Activated naive CD8-positive, alpha-beta T cell treated with anti-CD3 and anti-CD28 coated beads, Interleukin-2, amount 10 ng/mL, durations not matched to agents 7 days and 5 days (primary cell): ENCODE measurements at regions not wholly inside any gene's neighbourhood (a gene's known extent, or its start where the extent isn't known, plus 50 kb on each side); places are given as distances from the start of the nearest gene placed in this dataset.
"Not testable (repeated sequence)": the region's sequence is repeated elsewhere in the genome, so short reads cannot be mapped to it uniquely, and the experiment has no call there.

Source experiments
- ATAC-seq: fragments of 150-1000 bp; cut with Tn5 transposase; one replicate; pipeline ENCODE4 v1.10.0; 2021; ENCODE audit warnings: low read depth, moderate library complexity
- POLR2A ChIA-PET: fragments of 350-600 bp; sonication (Branson Sonifier 250); formaldehyde crosslinking; loops from one replicate; lab custom pipeline; 2021; ENCODE audit warnings: antibody characterized with exemption; lab: Charles Lee
- DNase-seq: peaks from one replicate; pipeline ENCODE4 v3.0.0; 2021
- H3K27ac Mint-ChIP-seq: one replicate; pipeline ENCODE4 v1.8.0; 2022; ENCODE audit warnings: mild to moderate bottlenecking, mixed read lengths
- H3K27me3 Mint-ChIP-seq: one replicate; pipeline ENCODE4 v1.8.0; 2022; ENCODE audit warnings: mild to moderate bottlenecking, moderate library complexity, mixed read lengths
- H3K36me3 Mint-ChIP-seq: one replicate; pipeline ENCODE4 v1.8.0; 2021; ENCODE audit warnings: mild to moderate bottlenecking, mixed read lengths
- H3K4me1 Mint-ChIP-seq: one replicate; pipeline ENCODE4 v1.8.0; 2021; ENCODE audit warnings: mixed read lengths
- H3K4me3 Mint-ChIP-seq: one replicate; pipeline ENCODE4 v1.8.0; 2022; ENCODE audit warnings: mild to moderate bottlenecking, moderate library complexity, mixed read lengths
- H3K9me3 Mint-ChIP-seq: one replicate; pipeline ENCODE4 v1.8.0; 2021; ENCODE audit warnings: mixed read lengths

GRCh38 chr1:101389547-101389929 is 152.7 kb downstream of the S1PR1 start:
- Mint-ChIP-seq H3K4me3 (no peak overlapping the region), H3K36me3 (peaks cover 3% of the 10 kb centered on the region), H3K27me3 (peaks cover 2% of the 10 kb centered on the region), H3K27ac (peak overlapping the region; percentile 8), H3K4me1 (peaks cover 9% of the 10 kb centered on the region), H3K9me3 (peaks cover 4% of the 10 kb centered on the region)
- POLR2A ChIA-PET = interaction anchor here (0.6 kb wide), 1 partner anchor 65 kb away, joined by 3 read pairs; no protein-coding TSS in a partner anchor
- ATAC-seq (peak; percentile 12), DNase-seq (no peak)

GRCh38 chr1:101392552-101392951 is 155.7 kb downstream of the S1PR1 start:
- Mint-ChIP-seq H3K4me1 (peaks cover 9% of the 10 kb centered on the region), H3K27me3 (peaks cover 7% of the 10 kb centered on the region), H3K27ac (no peak overlapping the region), H3K4me3 (no peak overlapping the region), H3K9me3 (no peaks in the 10 kb centered on the region), H3K36me3 (no peaks in the 10 kb centered on the region)
- ATAC-seq (no peak), DNase-seq (no peak)
- POLR2A ChIA-PET = no interaction called here

DNA sequence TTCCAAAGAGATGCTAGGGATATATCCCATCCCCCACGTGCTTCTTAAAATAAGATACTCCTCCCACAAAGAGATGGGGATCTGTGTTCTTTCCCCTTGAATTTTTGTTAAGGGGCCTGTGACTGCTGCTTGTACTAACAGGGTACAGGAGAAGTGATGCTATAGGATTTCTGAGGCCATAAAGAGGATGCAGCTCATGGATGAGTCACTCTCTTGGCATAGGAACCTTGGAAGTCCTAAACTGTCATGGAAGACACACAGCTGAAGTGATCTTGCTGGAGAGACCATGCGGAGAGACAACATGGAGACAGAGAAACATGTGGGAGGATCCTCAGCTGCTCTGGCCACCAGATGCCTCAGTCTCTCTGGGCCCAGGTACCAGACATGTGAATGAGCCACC is 157.2 kb downstream of the S1PR1 start:
- H3K27me3 Mint-ChIP-seq = peaks cover 7% of the 10 kb centered on the region
- H3K4me1 Mint-ChIP-seq = peaks cover 5% of the 10 kb centered on the region
- POLR2A ChIA-PET = no interaction called here
- no peaks in the 10 kb centered on the region for H3K36me3 Mint-ChIP-seq
- DNase-seq (no peak), ATAC-seq (no peak)
- H3K9me3 Mint-ChIP-seq = no peaks in the 10 kb centered on the region
- no peak overlapping the region for H3K27ac Mint-ChIP-seq
- no peak overlapping the region for H3K4me3 Mint-ChIP-seq

GRCh38 chr1:101399222-101399621 is 162.4 kb downstream of the S1PR1 start:
- ATAC-seq = no peak
- no peaks in the 10 kb centered on the region for H3K4me1 Mint-ChIP-seq
- POLR2A ChIA-PET = no interaction called here

GRCh38 chr1:101406271-101406670 is 169.5 kb downstream of the S1PR1 start:
- no peak overlapping the region for H3K27ac Mint-ChIP-seq
- H3K27me3 Mint-ChIP-seq = no peaks in the 10 kb centered on the region
- no peak overlapping the region for H3K4me3 Mint-ChIP-seq
- DNase-seq (no peak), ATAC-seq (no peak)
- POLR2A ChIA-PET = no interaction called here
- H3K36me3 Mint-ChIP-seq = peaks cover 2% of the 10 kb centered on the region
- no peaks in the 10 kb centered on the region for H3K9me3 Mint-ChIP-seq
- H3K4me1 Mint-ChIP-seq = peaks cover 8% of the 10 kb centered on the region

More at GRCh38 chr1:101399222-101399621, 162.4 kb downstream of the S1PR1 start:
- Mint-ChIP-seq H3K4me3 (no peak overlapping the region), H3K27ac (no peak overlapping the region), H3K36me3 (no peaks in the 10 kb centered on the region), H3K27me3 (peaks cover 13% of the 10 kb centered on the region), H3K9me3 (no peaks in the 10 kb centered on the region)
- no peak for DNase-seq

- H3K9me3 Mint-ChIP-seq = no peaks in the 10 kb centered on the region
- H3K36me3 Mint-ChIP-seq = peaks cover 2% of the 10 kb centered on the region
- peaks cover 8% of the 10 kb centered on the region for H3K4me1 Mint-ChIP-seq
- no peak overlapping the region for H3K4me3 Mint-ChIP-seq
- ATAC-seq (no peak), DNase-seq (no peak)
- POLR2A ChIA-PET = no interaction called here
- no peaks in the 10 kb centered on the region for H3K27me3 Mint-ChIP-seq
- H3K27ac Mint-ChIP-seq = no peak overlapping the region
Observed at GRCh38 chr1:101406681-101407080, 169.9 kb downstream of the S1PR1 start.

GRCh38 chr1:101407505-101408211 is 170.8 kb downstream of the S1PR1 start:
- no peak overlapping the region for H3K27ac Mint-ChIP-seq
- peaks cover 3% of the 10 kb centered on the region for H3K9me3 Mint-ChIP-seq
- no peak for DNase-seq
- no peak for ATAC-seq
- POLR2A ChIA-PET = no interaction called here
- peaks cover 4% of the 10 kb centered on the region for H3K36me3 Mint-ChIP-seq
- H3K4me1 Mint-ChIP-seq = peaks cover 8% of the 10 kb centered on the region
- no peak overlapping the region for H3K4me3 Mint-ChIP-seq
- H3K27me3 Mint-ChIP-seq = peaks cover 2% of the 10 kb centered on the region

DNA sequence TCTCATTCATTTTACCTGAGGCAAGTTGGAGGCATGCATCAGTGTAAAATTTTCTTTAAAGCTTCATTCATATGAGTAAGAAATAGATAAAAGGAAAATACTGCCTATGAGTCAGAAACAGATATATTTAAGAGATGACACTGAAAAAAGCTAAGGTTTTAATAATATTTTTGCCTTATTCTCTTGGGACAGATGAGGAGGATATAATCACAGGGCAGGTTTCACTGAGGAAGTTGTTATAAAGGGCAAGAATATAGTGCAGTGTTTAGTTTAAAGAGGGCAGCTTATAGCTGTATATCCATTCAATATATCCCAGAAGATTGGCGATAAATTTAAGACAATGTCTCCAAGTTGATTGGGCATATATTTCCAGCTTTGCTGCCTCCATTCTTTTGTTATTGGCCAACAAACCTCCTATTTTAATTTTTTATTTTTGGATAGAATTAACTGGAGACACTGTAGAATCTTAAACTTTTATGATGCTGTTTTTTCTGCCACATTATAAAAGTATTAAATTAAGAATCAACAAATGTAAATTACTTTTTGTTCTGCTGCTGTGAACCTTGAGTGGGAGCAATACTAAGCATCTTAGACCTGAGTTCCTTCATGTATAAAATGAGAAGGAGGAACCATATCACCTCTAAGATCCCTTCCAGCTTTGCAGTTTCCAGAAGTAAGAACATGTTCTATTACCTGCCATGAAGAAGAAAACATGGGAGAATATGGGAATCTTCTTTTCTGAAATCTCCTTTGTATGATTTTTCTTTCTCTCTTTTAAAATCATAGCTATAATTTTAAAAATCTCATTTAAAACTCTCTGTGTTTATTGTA is 171.6 kb downstream of the S1PR1 start:
- Mint-ChIP-seq H3K4me1 (peaks cover 8% of the 10 kb centered on the region), H3K27ac (no peak overlapping the region), H3K4me3 (no peak overlapping the region), H3K27me3 (peaks cover 4% of the 10 kb centered on the region), H3K36me3 (peaks cover 4% of the 10 kb centered on the region), H3K9me3 (peaks cover 7% of the 10 kb centered on the region)
- no peak for DNase-seq
- ATAC-seq = no peak
- POLR2A ChIA-PET = no interaction called here

DNA sequence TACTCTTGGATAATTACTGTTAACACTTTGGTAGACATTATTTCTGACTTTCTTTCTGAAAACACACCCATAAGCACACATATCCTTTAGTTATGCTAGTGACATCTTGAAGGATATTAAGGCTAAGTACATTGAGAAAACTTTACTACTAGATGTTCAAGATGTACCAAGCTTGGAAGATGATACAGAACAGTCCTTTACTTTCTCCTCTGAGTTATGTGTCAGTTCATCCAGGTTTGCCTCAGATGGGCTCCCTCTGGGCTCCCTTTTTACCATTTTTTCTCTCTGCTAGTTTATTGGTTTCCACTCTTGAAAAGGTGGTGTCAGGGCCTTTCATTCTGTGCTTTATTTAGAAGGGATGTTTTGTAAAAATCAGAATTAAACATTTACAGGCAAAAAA is 172.3 kb downstream of the S1PR1 start:
- Mint-ChIP-seq H3K4me1 (peaks cover 8% of the 10 kb centered on the region), H3K27ac (no peak overlapping the region), H3K27me3 (peaks cover 11% of the 10 kb centered on the region), H3K36me3 (peaks cover 6% of the 10 kb centered on the region), H3K9me3 (peaks cover 7% of the 10 kb centered on the region), H3K4me3 (no peak overlapping the region)
- DNase-seq (no peak), ATAC-seq (no peak)
- POLR2A ChIA-PET = no interaction called here

GRCh38 chr1:101410048-101410878 is 173.4 kb downstream of the S1PR1 start:
- Mint-ChIP-seq H3K36me3 (peaks cover 6% of the 10 kb centered on the region), H3K27ac (no peak overlapping the region), H3K4me1 (peaks cover 8% of the 10 kb centered on the region), H3K27me3 (peaks cover 11% of the 10 kb centered on the region), H3K4me3 (no peak overlapping the region), H3K9me3 (peaks cover 7% of the 10 kb centered on the region)
- POLR2A ChIA-PET = no interaction called here
- DNase-seq (no peak), ATAC-seq (no peak)

GRCh38 chr1:101420406-101420805 is 183.6 kb downstream of the S1PR1 start:
- Mint-ChIP-seq H3K36me3 (peaks cover 3% of the 10 kb centered on the region), H3K4me3 (no peak overlapping the region), H3K27me3 (peaks cover 6% of the 10 kb centered on the region), H3K9me3 (peaks cover 7% of the 10 kb centered on the region), H3K27ac (no peak overlapping the region), H3K4me1 (no peaks in the 10 kb centered on the region)
- POLR2A ChIA-PET = no interaction called here
- DNase-seq = no peak
- no peak for ATAC-seq

DNA sequence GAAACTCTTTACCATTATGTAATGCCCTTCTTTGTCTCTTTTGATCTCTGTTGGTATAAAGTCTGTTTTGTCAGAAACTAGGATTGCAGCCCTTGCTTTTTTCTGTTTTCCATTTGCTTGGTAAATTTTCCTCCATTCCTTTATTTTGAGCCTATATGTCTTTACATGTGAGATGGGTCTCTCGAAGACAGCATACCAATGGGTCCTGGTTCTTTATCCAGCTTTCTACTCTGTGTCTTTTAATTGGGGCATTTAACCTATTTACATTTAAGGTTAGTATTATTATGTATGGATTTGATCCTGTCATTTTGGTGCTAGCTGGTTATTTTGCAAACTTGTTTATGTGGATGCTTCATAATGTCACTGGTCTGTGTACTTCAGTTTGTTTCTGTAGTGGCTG is 191.3 kb downstream of the S1PR1 start:
- POLR2A ChIA-PET, H3K27ac Mint-ChIP-seq, H3K4me3 Mint-ChIP-seq, ATAC-seq, H3K4me1 Mint-ChIP-seq, DNase-seq, H3K36me3 Mint-ChIP-seq: not testable (repeated sequence)
- H3K9me3 Mint-ChIP-seq = peaks cover 20% of the 10 kb centered on the region
- H3K27me3 Mint-ChIP-seq = peaks cover 18% of the 10 kb centered on the region

DNA sequence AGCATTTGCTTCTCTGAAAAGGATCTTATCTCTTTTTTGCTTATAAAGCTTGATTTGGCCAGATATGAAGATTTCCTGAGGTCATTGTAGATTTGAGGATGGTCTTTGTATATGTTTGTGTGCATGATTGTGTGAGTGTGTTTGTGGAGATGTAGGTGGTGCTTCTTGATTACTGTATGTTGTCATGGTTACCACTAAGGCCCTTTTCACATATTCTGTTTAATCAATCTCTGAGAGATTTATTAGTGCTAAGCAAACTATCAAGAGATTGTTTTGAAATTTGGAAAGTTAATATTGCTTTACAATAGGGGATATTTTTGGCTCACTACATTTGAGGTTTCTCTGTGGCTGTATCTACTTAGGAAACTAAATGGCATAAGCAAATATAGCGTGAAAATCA is 191.7 kb downstream of the S1PR1 start:
- peaks cover 18% of the 10 kb centered on the region for H3K27me3 Mint-ChIP-seq
- no peak overlapping the region for H3K27ac Mint-ChIP-seq
- DNase-seq = no peak
- peaks cover 3% of the 10 kb centered on the region for H3K36me3 Mint-ChIP-seq
- peaks cover 16% of the 10 kb centered on the region for H3K9me3 Mint-ChIP-seq
- POLR2A ChIA-PET = no interaction called here
- no peaks in the 10 kb centered on the region for H3K4me1 Mint-ChIP-seq
- no peak for ATAC-seq
- no peak overlapping the region for H3K4me3 Mint-ChIP-seq
